Right lung (tissue), 2 donors: ENCODE measurements at regions not wholly inside any gene's neighbourhood (a gene's known extent, or its start where the extent isn't known, plus 50 kb on each side); places are given as distances from the start of the nearest gene placed in this dataset.
"Not testable (repeated sequence)": the region's sequence is repeated elsewhere in the genome, so short reads cannot be mapped to it uniquely, and the experiment has no call there.

Source experiments
- DNase-seq, 2 donors: peaks; one replicate each; pipeline ENCODE4 v3.0.0-alpha.2; 2013

GRCh38 chr9:109665736-109666135, 114.3 kb upstream of the PALM2AKAP2 start:
- not testable (repeated sequence) for DNase-seq

DNA sequence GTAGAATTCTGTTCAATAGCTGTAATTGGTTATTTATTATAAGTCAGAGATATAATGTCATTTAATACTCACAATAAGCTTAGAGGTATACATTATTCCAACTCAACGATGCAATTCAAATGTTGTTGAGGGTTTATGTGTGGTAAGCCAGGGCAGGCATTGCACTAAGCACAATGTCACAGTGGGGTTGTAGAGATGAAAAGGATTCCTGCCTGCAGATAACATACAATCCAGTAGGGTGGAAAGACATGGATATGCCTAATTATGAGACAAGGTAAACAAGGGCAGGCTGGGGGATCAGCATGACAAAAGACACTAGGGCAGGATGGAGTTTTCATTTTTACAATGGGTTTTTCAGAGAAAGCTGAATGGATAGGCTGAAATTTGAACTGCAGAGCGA, 98.7 kb upstream of the PALM2AKAP2 start:
- no peak for DNase-seq

GRCh38 chr9:109682227-109682626, 97.8 kb upstream of the PALM2AKAP2 start:
- DNase-seq = no peak

- no peak for DNase-seq
Measured at GRCh38 chr9:109683521-109683920, 96.5 kb upstream of the PALM2AKAP2 start.

GRCh38 chr9:109689701-109690100, 90.3 kb upstream of the PALM2AKAP2 start:
- no peak for DNase-seq

DNA sequence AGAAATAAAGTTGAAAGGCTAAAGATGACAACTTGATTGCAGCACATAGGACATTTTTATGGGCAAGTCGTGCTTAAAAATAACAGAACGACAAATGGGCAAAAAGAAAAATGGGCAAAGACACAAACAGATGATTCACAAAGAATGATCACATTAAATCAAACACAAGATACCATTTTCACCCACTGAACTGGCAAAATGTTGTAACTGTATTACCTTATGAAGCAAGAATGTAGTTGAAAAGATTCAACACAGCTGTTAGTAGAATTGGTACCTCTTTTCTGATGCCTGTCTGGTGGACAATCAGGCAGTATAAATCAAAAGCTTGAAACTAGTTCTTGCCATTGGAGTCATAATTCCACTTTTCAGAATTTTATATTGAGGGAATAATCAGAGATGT, 81.0 kb upstream of the PALM2AKAP2 start:
- no peak for DNase-seq

GRCh38 chr9:109704546-109704945, 75.5 kb upstream of the PALM2AKAP2 start:
- DNase-seq = no peak

- no peak for DNase-seq
Measured at GRCh38 chr9:109705515-109705914, 74.5 kb upstream of the PALM2AKAP2 start.

DNA sequence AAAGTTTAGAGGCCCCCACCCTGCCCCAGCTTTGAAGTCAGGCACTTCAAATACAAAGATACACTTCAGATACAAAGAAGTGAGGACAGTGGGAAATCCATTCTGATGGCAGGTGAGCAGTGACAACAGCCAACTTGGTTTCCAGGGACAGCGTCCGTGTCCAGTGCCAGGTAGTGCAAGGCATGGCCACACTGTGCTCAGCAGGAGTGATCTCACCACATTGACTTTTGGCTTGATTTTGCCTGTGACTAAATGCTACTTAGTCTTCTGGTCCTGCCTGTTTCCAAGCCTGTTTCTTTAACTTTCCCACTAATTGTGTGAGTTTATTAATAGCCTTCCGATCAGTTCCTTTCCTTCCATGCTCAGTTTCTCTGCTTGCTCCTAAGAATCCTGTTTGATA, 72.6 kb upstream of the PALM2AKAP2 start:
- no peak for DNase-seq

DNA sequence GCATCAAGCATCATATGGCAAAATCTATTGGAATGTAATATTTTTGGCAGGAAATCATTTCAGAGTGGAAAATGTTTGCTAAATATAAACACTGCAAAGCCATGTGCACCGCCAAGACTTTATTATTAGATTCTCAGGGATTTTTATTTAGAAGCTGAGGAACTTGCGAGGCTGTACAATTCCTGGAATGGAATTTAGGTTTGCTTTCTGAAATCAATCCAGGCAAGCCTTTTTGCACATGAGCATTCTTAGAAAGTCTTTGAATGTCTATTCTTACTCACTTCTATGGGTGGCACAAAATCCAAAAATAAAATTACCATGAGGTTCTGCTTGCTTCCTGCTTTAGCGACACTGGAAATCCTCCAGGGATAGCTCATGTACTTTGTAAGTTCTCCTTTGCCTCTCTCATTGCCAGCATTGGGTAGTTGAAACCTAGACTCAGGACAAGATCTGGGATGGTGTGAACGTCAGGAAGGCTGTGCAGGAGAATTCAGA, 71.5 kb upstream of the PALM2AKAP2 start:
- peak; percentile 44 for DNase-seq

DNA sequence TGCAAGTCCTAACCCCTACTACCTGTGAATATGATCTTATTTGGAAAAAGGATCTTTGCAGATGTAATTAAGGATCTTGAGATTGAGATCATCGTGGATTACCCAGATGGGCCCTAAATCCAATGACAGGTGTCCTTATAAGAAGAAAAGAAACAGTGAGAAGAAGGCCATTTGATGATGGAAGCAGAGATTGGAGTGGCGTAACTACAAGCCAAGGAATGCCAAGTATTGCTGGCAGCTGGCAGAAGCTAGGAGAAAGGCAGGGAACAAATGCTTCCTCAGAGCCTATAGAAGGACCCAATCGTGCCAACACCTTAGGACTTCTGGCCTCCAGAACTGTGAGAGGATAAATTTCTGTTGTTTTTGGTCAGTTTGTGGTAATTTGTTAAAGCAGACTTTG, 70.1 kb upstream of the PALM2AKAP2 start:
- no peak for DNase-seq

- DNase-seq = no peak
Measured at GRCh38 chr9:109710830-109711229, 69.2 kb upstream of the PALM2AKAP2 start.

DNA sequence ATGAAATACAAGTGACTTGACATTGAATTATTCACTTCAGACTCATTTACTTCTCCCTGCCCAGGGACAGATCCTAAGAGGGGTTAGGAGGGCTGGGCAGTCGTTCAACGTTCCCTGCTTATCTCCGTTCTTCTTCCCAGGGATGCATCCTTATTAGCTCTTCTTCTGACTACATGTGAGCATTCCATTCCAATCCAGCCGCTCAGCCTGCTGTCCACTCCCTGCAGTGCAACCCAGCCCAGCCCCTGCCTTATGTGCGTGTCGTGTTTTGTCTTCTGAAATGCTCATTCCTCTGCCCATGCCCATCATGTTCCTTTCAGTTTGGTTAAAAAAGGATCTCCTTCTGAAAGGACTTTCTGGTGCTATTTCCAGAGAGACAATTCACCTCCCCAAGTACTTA, 64.7 kb upstream of the PALM2AKAP2 start:
- DNase-seq = no peak

- DNase-seq = no peak
Measured at GRCh38 chr9:109716631-109717030, 63.4 kb upstream of the PALM2AKAP2 start.

- no peak for DNase-seq
Measured at GRCh38 chr9:109717342-109717741, 62.7 kb upstream of the PALM2AKAP2 start.

DNA sequence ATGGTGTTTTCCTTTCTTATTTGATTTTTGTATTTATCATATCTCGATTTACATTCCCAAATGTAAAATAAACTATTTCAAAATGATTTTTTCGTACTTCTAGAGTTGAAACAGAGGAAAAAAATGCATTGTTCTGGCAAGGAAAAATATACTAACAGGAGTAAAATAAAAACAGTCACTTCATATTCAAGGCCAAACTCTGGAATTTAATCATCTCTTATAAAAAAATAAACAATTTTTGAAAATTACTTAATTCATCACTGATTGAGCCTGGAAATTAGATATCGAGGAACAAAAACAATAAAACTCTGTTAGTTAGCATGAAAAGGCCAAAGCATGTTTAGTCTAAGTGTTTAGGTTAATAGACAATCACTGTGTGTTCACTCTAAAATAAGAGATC, 61.1 kb upstream of the PALM2AKAP2 start:
- DNase-seq = no peak

DNA sequence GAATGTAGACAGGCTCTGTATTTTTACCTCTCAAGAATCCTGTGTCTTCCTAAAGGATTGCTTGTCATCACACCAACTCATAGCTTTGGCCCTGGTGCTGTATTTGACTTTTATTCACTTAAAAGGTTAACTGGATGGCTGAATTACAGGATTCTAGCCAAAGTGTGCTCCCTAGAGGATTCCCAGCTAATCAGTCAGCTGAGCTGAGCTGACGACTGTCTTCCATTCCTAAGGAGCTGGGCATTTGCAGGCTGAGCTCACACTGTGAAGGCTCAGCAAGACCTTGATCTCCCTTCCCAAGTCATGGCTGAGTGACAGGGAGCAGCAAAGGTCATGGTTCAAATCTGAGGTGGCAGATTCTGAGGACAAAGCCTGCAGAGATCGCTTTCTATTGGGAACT, 59.0 kb upstream of the PALM2AKAP2 start:
- no peak for DNase-seq

DNA sequence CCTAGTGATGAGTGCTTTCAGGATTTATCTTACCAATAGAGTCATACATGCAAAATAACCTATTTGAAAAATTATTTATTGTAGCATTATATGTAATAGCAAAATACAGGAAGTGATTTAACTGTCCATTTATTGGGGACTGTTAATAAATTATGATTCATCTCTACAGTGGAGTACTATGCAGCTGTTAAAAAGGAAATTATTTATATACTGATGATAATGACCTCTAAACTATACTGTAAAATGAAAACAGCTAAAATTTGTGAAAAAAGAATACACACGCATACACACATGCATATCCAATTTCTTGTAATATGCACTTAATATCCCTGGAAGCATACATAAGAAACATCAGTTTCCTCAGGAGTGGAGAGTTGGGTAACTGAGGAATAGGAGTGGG, 58.0 kb upstream of the PALM2AKAP2 start:
- no peak for DNase-seq

- no peak for DNase-seq
Measured at GRCh38 chr9:109723781-109724180, 56.2 kb upstream of the PALM2AKAP2 start.

DNA sequence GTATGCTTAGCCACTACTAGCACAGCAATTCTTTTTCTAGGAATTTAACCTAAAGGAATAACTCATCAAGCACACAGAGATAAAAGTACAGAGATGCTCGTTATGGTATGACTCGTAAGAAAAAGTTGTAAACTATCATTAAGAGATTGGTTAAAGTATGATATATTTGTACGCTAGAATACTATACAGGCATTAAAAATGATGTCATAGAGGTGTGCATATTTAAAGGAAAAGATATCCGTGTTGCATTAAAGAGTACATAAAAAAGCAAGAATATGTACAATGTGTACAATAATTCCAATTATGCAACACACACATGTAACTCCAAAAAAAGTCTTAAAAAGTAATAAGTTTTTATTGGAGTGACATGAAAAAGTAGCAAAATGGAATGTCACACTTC, 54.5 kb upstream of the PALM2AKAP2 start:
- DNase-seq = no peak

DNA sequence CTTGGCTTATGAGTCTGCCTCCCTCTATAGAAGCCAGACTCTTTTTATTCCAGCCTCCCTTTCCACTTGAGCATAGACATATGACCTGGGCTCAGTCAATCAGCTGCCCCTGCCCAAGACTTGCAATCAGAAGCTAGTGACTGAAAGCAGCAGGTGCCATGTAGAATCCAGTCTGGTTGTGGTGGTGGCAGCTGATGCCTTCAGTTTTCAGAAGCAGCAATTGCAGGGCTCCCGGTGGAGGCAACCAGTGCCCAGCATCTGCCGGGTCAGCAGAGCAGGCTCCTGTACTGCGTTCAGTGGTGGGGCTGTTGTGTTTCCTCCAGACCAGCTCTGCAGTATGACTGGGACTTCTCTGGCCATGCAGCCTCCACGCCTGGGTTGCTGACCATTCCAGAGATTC, 53.9 kb upstream of the PALM2AKAP2 start:
- DNase-seq = no peak

DNA sequence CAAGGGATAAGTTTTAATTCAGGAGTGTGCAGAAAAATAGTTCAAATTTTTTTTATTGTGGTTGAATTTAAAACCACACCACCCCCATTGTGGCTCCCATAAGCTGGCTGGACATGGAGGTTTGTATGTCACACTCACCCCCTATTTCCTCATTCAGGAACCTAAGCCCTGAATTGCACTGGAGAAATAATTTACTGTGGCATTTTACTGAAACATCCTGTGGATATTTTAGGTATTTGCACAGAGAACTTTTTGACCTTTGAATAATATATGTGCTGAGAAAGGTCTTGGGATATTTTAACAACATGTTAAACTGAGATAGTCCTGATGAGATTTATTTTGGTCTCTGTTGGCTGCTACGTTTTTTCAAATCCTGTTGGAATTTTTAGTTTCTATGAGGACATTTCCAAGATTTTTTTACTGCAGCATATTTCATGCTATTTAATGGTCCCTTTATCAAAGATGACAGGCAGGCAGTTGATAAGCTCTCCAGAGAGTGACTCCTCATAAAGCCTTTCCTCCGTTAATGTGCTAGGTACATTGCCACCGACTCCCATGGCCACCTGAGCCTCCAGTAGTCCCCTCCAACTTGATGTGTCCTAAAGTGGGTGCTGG, 51.2 kb upstream of the PALM2AKAP2 start:
- no peak for DNase-seq

DNA sequence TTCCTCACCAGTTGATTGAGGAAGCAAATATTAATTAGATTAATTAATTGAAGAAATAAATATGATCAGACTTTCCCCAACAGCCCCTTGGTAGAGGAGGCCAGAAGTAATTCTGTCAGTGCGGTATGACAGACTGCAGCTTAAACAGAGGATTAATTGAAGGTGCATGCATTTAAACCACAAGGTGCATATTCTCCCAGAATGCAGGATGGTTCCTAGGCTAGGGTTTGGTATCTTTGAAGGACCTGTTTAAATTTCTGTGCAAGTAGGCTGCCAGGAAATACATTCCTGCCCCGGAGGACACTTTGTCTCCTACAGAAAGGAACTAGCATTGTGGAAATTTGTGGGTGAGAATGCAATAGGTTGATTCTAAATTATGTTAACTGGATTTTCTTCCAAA, 50.5 kb upstream of the PALM2AKAP2 start:
- no peak for DNase-seq
